GM12872 (cell line): ENCODE measurements at regions not wholly inside any gene's neighbourhood (a gene's known extent, or its start where the extent isn't known, plus 50 kb on each side); places are given as distances from the start of the nearest gene placed in this dataset.

ENCODE experiments used
- CTCF ChIP-seq: IDR thresholded peaks from 3 replicates; pipeline ENCODE4 v1.5.1; 2011; ENCODE audit warnings: low read depth, mild to moderate bottlenecking, low read length, moderate library complexity; ENCODE audit not compliant: insufficient read depth

- TF ChIP-seq CTCF, result no peak
Measured at GRCh38 chr5:57683036-57683630, 200.5 kb upstream of the ACTBL2 start.

- TF ChIP-seq CTCF, result no peak
Measured at GRCh38 chr5:57681942-57682341, 199.3 kb upstream of the ACTBL2 start.

- no peak for TF ChIP-seq CTCF
Measured at GRCh38 chr5:57680686-57681085, 198.1 kb upstream of the ACTBL2 start.

GRCh38 chr5:57677235-57677634 lies 194.6 kb upstream of the ACTBL2 start:
- no peak for TF ChIP-seq CTCF

GRCh38 chr5:57676222-57677098 lies 193.8 kb upstream of the ACTBL2 start:
- TF ChIP-seq CTCF, result no peak

GRCh38 chr5:57675236-57675635 lies 192.6 kb upstream of the ACTBL2 start:
- TF ChIP-seq CTCF, result no peak

GRCh38 chr5:57671371-57671770 lies 188.8 kb upstream of the ACTBL2 start:
- no peak for TF ChIP-seq CTCF
